Endothelial cell of umbilical vein (primary cell): ENCODE measurements at regions not wholly inside any gene's neighbourhood (a gene's known extent, or its start where the extent isn't known, plus 50 kb on each side); places are given as distances from the start of the nearest gene placed in this dataset.

ENCODE experiments used
- BruUV-seq: library from RNA; stranded (reverse); fragments of 400-500 nt; replicated peaks from 2 replicates; lab custom pipeline; 2021; lab: Mats Ljungman, UMichigan
- CTCF ChIA-PET: fragments of 300-600, 350-600 bp; sonication (Branson Sonifier 250); formaldehyde crosslinking; loops from one replicate; lab custom pipeline; 2021; ENCODE audit warnings: antibody characterized with exemption, inconsistent platforms; lab: Charles Lee
- POLR2A ChIA-PET: fragments of 300-600, 350-600 bp; sonication (Branson Sonifier 250); formaldehyde crosslinking; loops from one replicate; lab custom pipeline; 2021; ENCODE audit warnings: antibody characterized with exemption, inconsistent platforms; lab: Charles Lee
- DNase-seq: peaks from one replicate; pipeline ENCODE4 v3.0.0-alpha.2; 2011; ENCODE audit warnings: low read depth, low spot score
- FAIRE-seq: peaks from 2 replicates; lab custom pipeline; 2011; peaks lifted over from hg19 to GRCh38; lab: Jason Lieb, UNC
- H2AFZ ChIP-seq: 2 replicates; pipeline ENCODE4 v1.6.0; 2012; ENCODE audit warnings: low read depth, low read length, control low read depth, inconsistent platforms
- H3K27ac ChIP-seq: 2 replicates; pipeline ENCODE4 v1.5.1; 2011; ENCODE audit warnings: low read depth, mild to moderate bottlenecking, control low read depth, low read length, moderate library complexity; ENCODE audit not compliant: insufficient read depth
- H3K27me3 ChIP-seq, 2 experiments: 2 replicates each; pipeline versions ENCODE4 v1.6.0 to v1.6.1; 2011; ENCODE audit warnings: low read length in 2 of 2, mixed read lengths in 1 of 2; ENCODE audit not compliant: control insufficient read depth in 2 of 2, insufficient read depth in 2 of 2
- H3K36me3 ChIP-seq, 2 experiments: 2 replicates in 1 of 2; 3 replicates in 1 of 2; pipeline ENCODE4 v1.5.1; 2011; ENCODE audit warnings: low read length in 2 of 2, mild to moderate bottlenecking in 1 of 2, moderate library complexity in 1 of 2; ENCODE audit not compliant: control insufficient read depth in 2 of 2, insufficient read depth in 2 of 2; ENCODE audit errors: extremely low read depth in 1 of 2
- H3K4me1 ChIP-seq: 3 replicates; pipeline ENCODE4 v1.5.1; 2011; ENCODE audit warnings: mild to moderate bottlenecking, low read length; ENCODE audit not compliant: control insufficient read depth, insufficient read depth; ENCODE audit errors: extremely low read depth
- H3K4me2 ChIP-seq: 2 replicates; pipeline ENCODE4 v1.6.1; 2011; ENCODE audit warnings: low read length, control low read depth, mixed read lengths; ENCODE audit not compliant: insufficient read depth
- H3K4me3 ChIP-seq, 3 experiments: fragments of 200-600 bp in 1 of 3; sonication (generic), shearing (Covaris generic) in 1 of 3; replicated peaks in 1 of 3; 2 replicates each; pipeline ENCODE4 v1.5.1; 2011 to 2016; ENCODE audit warnings: control low read depth in 3 of 3, low read length in 3 of 3, mild to moderate bottlenecking in 2 of 3, inconsistent platforms in 1 of 3, low read depth in 1 of 3, moderate library complexity in 1 of 3; ENCODE audit not compliant: insufficient read depth in 1 of 3
- H3K79me2 ChIP-seq: 2 replicates; pipeline ENCODE4 v1.6.0; 2012; ENCODE audit warnings: low read length, inconsistent platforms; ENCODE audit not compliant: control insufficient read depth, insufficient read depth
- H3K9ac ChIP-seq: replicated peaks from 2 replicates; pipeline ENCODE3; 2011; ENCODE audit warnings: low read length, control low read depth; ENCODE audit not compliant: insufficient read depth; ENCODE audit errors: extremely low read depth
- H3K9me1 ChIP-seq: replicated peaks from 3 replicates; pipeline ENCODE4 v1.6.0; 2011; ENCODE audit warnings: mild to moderate bottlenecking, low read length; ENCODE audit not compliant: control insufficient read depth, insufficient read depth; ENCODE audit errors: extremely low read depth
- H3K9me3 ChIP-seq: replicated peaks from 2 replicates; pipeline ENCODE4 v1.5.1; 2012; ENCODE audit warnings: low read length, inconsistent platforms; ENCODE audit not compliant: control insufficient read depth, insufficient read depth
- H4K20me1 ChIP-seq: replicated peaks from 2 replicates; pipeline ENCODE3; 2011; ENCODE audit warnings: mild to moderate bottlenecking, low read length; ENCODE audit not compliant: control insufficient read depth, insufficient read depth; ENCODE audit errors: extremely low read depth
- EZH2 ChIP-seq: IDR thresholded peaks from 2 replicates; pipeline ENCODE4 v1.6.1; 2012; ENCODE audit warnings: borderline replicate concordance, low read depth, mild to moderate bottlenecking, moderate library complexity, low read length, inconsistent platforms; ENCODE audit not compliant: severe bottlenecking
- FOS ChIP-seq: IDR thresholded peaks from 2 replicates; pipeline ENCODE4 v1.6.1; 2011; ENCODE audit warnings: mild to moderate bottlenecking, low read length, moderate library complexity, borderline replicate concordance; ENCODE audit not compliant: insufficient read depth
- MAX ChIP-seq: IDR thresholded peaks from 2 replicates; pipeline ENCODE4 v1.6.1; 2011; ENCODE audit not compliant: insufficient read depth, insufficient read length
- MYC ChIP-seq: IDR thresholded peaks from one replicate; pipeline ENCODE4 v1.6.1; 2011; ENCODE audit warnings: mild to moderate bottlenecking, low read depth, low read length
- POLR2A ChIP-seq: IDR thresholded peaks from 2 replicates; pipeline ENCODE4 v1.6.1; 2012; ENCODE audit warnings: low read depth, mild to moderate bottlenecking, control low read depth, low read length
- POLR2AphosphoS5 ChIP-seq: IDR thresholded peaks from 2 replicates; pipeline ENCODE4 v1.6.1; 2012; ENCODE audit warnings: low read depth, mild to moderate bottlenecking, control low read depth, low read length, moderate library complexity; ENCODE audit not compliant: insufficient read depth
- dilution Hi-C: fragments of 300-500 bp; cut with MboI; formaldehyde crosslinking; loops from one replicate; pipeline ENCODE4 v1.15.0; 2019; ENCODE audit warnings: low sequenced_read_pairs; ENCODE audit not compliant: extremely low pct_ligation_motif_present
- intact Hi-C: fragments of 100-400 bp; cut with micrococcal nuclease; formaldehyde crosslinking; loops from one replicate; pipeline ENCODE4 v1.10.0; 2022

- H3K4me2 ChIP-seq, result no peak overlapping the region
- ChIA-PET POLR2A (no interaction called here), CTCF (no interaction called here)
- no peak overlapping the region for H3K9ac ChIP-seq
- H3K27ac ChIP-seq, result no peak overlapping the region
- BruUV-seq, result no TSS peak
- H4K20me1 ChIP-seq, result no peaks in the 10 kb centered on the region
- dilution Hi-C loops (no loop called here), intact Hi-C loops (no loop called here)
- H3K4me1 ChIP-seq, result no peaks in the 10 kb centered on the region
- H3K79me2 ChIP-seq, result no peaks in the 10 kb centered on the region
- no peaks in the 10 kb centered on the region for H3K36me3 ChIP-seq
- H3K9me1 ChIP-seq, result no peaks in the 10 kb centered on the region
- no peak overlapping the region for H2AFZ ChIP-seq
- H3K27me3 ChIP-seq, result no peaks in the 10 kb centered on the region
- H3K4me3 ChIP-seq, result no peak overlapping the region
- FAIRE-seq (no peak), DNase-seq (no peak)
- no peaks in the 10 kb centered on the region for H3K9me3 ChIP-seq
- TF ChIP-seq POLR2A (no peak), MAX (no peak)
Observed at GRCh38 chr3:11914041-11914440, 67.4 kb upstream of the TAMM41 start.

DNA sequence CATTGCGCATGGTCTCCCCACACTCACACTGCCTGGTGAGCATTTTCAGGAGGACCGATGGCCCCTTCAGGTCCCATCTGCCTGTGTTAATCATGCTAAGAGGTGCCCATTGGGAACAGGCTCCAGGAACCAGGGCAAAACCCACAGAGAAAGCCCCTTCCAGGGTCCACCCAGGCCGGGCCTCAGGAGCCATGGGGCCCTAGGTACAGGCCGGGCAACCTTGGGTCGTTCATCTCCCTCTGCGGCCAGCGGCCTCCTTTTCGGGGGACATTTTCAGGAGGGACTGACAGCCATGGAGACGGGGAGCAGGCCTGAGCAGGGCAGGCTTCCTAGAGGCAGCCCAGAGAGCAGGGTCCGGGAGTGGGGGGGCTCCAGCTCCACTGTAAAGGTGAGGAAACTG lies 68.0 kb upstream of the TAMM41 start:
- no peak for FAIRE-seq
- no peaks in the 10 kb centered on the region for H4K20me1 ChIP-seq
- CTCF ChIA-PET, result no interaction called here
- no peaks in the 10 kb centered on the region for H3K9me1 ChIP-seq
- H3K27ac ChIP-seq, result no peak overlapping the region
- H3K36me3 ChIP-seq, result no peaks in the 10 kb centered on the region
- H3K4me2 ChIP-seq, result no peak overlapping the region
- no peak overlapping the region for H3K9ac ChIP-seq
- H3K27me3 ChIP-seq, result no peaks in the 10 kb centered on the region
- no peak for DNase-seq
- intact Hi-C loops (no loop called here), dilution Hi-C loops (no loop called here)
- POLR2A ChIA-PET, result no interaction called here
- no TSS peak for BruUV-seq
- H3K4me3 ChIP-seq, result no peak overlapping the region
- no peaks in the 10 kb centered on the region for H3K4me1 ChIP-seq
- H3K9me3 ChIP-seq, result no peaks in the 10 kb centered on the region
- H3K79me2 ChIP-seq, result no peaks in the 10 kb centered on the region
- TF ChIP-seq POLR2A (no peak), POLR2AphosphoS5 (no peak), MYC (no peak), EZH2 (no peak), FOS (no peak)
- no peak overlapping the region for H2AFZ ChIP-seq
